BLaER1 (cell line): ENCODE measurements at regions not wholly inside any gene's neighbourhood (a gene's known extent, or its start where the extent isn't known, plus 50 kb on each side); places are given as distances from the start of the nearest gene placed in this dataset.

ENCODE experiments used
- H3K27ac ChIP-seq: shearing (Covaris generic); formaldehyde crosslinking; 2 replicates; pipeline ENCODE4 v1.8.1; 2022
- H3K27me3 ChIP-seq: shearing (Covaris generic); formaldehyde crosslinking; 2 replicates; pipeline ENCODE4 v1.8.1; 2022
- H3K36me3 ChIP-seq: shearing (Covaris generic); formaldehyde crosslinking; 2 replicates; pipeline ENCODE4 v1.8.1; 2022
- H3K4me1 ChIP-seq: shearing (Covaris generic); formaldehyde crosslinking; 2 replicates; pipeline ENCODE4 v1.8.1; 2022
- H3K4me2 ChIP-seq: shearing (Covaris generic); formaldehyde crosslinking; 2 replicates; pipeline ENCODE4 v1.8.1; 2022
- H3K4me3 ChIP-seq: shearing (Covaris generic); formaldehyde crosslinking; 2 replicates; pipeline ENCODE4 v1.8.1; 2022
- H3K9ac ChIP-seq: shearing (Covaris generic); formaldehyde crosslinking; 2 replicates; pipeline ENCODE4 v1.8.1; 2022
- H3K9me3 ChIP-seq: shearing (Covaris generic); formaldehyde crosslinking; 2 replicates; pipeline ENCODE4 v1.8.1; 2022
- H4K20me1 ChIP-seq: shearing (Covaris generic); formaldehyde crosslinking; 2 replicates; pipeline ENCODE4 v1.8.1; 2022
- Cebpa-rat ChIP-seq: shearing (Covaris generic); IDR thresholded peaks from 2 replicates; pipeline ENCODE4 v1.8.1; 2022

DNA sequence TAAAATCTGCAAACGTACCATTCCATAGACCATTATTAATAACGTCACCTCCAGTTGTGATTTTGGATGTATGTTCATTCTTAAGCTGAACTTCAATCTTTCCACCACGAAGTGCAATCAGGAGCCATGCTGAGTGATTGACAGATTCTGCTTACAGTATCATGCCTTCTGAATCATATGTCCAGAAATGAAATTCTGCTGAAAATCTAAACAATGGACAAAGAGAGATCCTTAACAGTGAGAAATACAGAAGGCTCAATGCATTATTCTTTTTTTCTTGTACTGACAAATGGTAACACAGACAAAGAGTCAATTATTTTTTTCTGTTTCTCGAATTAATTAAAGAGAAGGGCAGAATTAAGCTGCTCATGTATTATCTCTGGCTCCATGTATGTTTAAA lies 1114.5 kb downstream of the EPHA3 start:
- no peaks in the 10 kb centered on the region for H3K27me3 ChIP-seq
- TF ChIP-seq Cebpa-rat: no peak
- H3K4me3 ChIP-seq: no peak overlapping the region
- no peaks in the 10 kb centered on the region for H4K20me1 ChIP-seq
- no peaks in the 10 kb centered on the region for H3K36me3 ChIP-seq
- H3K4me1 ChIP-seq: no peaks in the 10 kb centered on the region
- H3K27ac ChIP-seq: no peak overlapping the region
- no peak overlapping the region for H3K9ac ChIP-seq
- H3K4me2 ChIP-seq: no peak overlapping the region
- H3K9me3 ChIP-seq: peaks cover 16% of the 10 kb centered on the region

DNA sequence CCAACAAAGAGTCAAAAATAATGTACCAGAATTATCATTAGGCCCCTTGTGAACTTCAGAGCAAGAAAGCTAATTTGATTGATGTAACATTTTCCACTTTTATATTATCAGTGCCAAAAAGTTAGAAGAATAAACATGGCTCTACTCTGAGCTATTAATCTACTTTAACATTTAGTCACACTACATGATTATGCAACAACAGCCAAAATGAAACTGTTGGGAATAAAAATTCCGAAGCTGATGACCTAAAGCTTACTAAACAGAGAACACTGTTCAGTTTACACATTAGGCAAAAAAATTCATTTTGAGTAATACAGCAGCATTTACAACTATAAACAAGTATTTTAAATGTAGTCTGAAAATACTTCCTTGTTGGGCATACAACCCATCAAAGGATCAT lies 1134.1 kb downstream of the EPHA3 start:
- H3K9me3 ChIP-seq: peaks cover 4% of the 10 kb centered on the region; the same call in 1 of the 2 replicates

DNA sequence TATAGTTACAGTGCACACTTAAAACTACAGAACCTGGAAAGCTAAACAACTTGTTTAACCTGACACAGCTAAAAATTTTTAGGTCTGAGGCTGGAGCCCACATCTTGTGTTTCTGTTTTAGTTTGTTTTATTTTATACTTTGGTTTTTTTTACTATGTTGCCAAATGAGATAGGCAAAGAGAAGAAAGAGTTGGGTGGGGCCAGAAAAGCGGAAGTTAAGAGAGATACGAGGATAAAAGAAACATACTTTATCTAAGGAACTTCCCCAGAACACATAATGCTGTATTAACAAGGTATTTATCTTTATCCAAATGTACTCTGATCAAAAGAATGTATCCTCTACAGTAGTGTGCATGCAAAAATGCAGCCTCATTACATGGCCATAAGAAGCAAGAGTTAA lies 1145.7 kb downstream of the EPHA3 start:
- Histone ChIP-seq H3K27me3 (no peaks in the 10 kb centered on the region), H3K4me2 (no peak overlapping the region), H3K4me1 (no peaks in the 10 kb centered on the region), H3K27ac (no peak overlapping the region), H3K9me3 (no peaks in the 10 kb centered on the region), H3K36me3 (no peaks in the 10 kb centered on the region), H4K20me1 (no peaks in the 10 kb centered on the region), H3K9ac (no peak overlapping the region), H3K4me3 (no peak overlapping the region)
- no peak for TF ChIP-seq Cebpa-rat

More for the DNA sequence above, 1134.1 kb downstream of the EPHA3 start:
- H3K27me3 ChIP-seq: no peaks in the 10 kb centered on the region
- no peak overlapping the region for H3K4me2 ChIP-seq
- no peak for TF ChIP-seq Cebpa-rat
- no peak overlapping the region for H3K9ac ChIP-seq
- H3K27ac ChIP-seq: no peak overlapping the region
- H4K20me1 ChIP-seq: no peaks in the 10 kb centered on the region
- H3K4me1 ChIP-seq: no peaks in the 10 kb centered on the region
- H3K4me3 ChIP-seq: no peak overlapping the region
- no peaks in the 10 kb centered on the region for H3K36me3 ChIP-seq

DNA sequence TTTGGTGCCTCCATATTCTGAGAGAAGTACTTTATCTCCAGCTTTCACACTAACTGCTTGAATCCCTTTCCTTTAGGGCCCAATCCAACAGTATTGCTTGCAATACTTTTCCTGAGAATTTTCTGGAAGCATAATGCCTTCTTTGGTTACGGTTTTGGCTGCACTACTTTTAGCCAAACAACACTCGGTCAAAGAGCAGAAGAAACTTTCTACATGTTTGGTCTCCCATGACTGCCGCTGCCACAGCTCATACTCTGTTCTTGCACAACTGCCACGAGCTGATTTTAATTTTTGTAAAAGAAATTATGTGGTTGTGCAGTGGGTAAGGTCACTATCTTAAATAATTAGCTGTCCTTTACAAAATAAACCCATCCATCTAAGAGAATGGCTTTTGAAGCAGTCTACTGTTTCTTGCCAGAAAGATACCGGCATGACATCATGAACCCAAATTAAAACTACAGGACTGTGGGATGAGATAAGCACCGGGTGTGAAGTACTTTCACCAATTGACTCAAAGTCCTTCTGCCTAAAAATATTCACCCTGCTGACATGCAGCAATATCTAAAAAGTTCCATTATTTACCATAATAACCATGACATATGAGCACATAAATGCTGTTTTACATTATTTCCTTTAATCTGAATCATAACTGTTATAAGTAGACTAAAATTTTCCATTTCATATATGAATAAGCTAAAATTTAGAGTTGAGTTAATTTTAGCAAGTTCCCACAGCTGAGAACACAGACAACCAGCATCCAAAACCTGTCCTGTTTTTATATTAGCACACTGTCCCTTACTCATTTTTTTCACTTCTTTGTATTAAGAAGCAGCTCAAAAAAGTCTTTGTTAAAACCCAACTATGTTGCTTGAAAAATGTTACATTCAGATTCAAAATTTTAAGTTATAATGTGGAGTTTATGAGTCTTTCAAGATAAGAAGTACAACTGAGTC lies 1154.3 kb downstream of the EPHA3 start:
- Histone ChIP-seq H3K4me2 (no peak overlapping the region), H3K27ac (no peak overlapping the region), H3K4me3 (no peak overlapping the region), H4K20me1 (no peaks in the 10 kb centered on the region), H3K27me3 (no peaks in the 10 kb centered on the region), H3K9me3 (peaks cover 23% of the 10 kb centered on the region), H3K4me1 (no peaks in the 10 kb centered on the region), H3K9ac (no peak overlapping the region), H3K36me3 (no peaks in the 10 kb centered on the region)
- no peak for TF ChIP-seq Cebpa-rat
